ENCODE measurements at regions not wholly inside any gene's neighbourhood (a gene's known extent, or its start where the extent isn't known, plus 50 kb on each side); places are given as distances from the start of the nearest gene placed in this dataset.

GRCh38 chr3:64336488-64336887, 111.2 kb upstream of the PRICKLE2 start:
- Histone ChIP-seq H3K4me3 (ENCODE audit: low read depth, low read length, poor library complexity, severe bottlenecking) (no peak overlapping the region), H3K9me3 (ENCODE audit: low read length) (no peaks in the 10 kb centered on the region), H3K4me2 (ENCODE audit: low read length) (no peak overlapping the region), H3K36me3 (ENCODE audit: insufficient read depth, low read length) (no peaks in the 10 kb centered on the region), H4K20me1 (ENCODE audit: insufficient read depth, low read length) (no peaks in the 10 kb centered on the region), H3K79me2 (ENCODE audit: insufficient read depth, low read depth, low read length) (no peaks in the 10 kb centered on the region), H3K27ac (ENCODE audit: low read depth, low read length, poor library complexity, severe bottlenecking) (no peak overlapping the region), H2AFZ (ENCODE audit: low read length) (no peak overlapping the region), H3K4me1 (ENCODE audit: insufficient read depth, low read length, poor library complexity, severe bottlenecking) (no peaks in the 10 kb centered on the region), H3K9me2 (ENCODE audit: insufficient read depth, low read length) (no peaks in the 10 kb centered on the region)
- ChIA-PET CTCF (ENCODE audit: unreplicated experiment) (no interaction called here), POLR2A (no interaction called here)
- intact Hi-C loops (cut with micrococcal nuclease; ENCODE audit: unreplicated experiment), result no loop called here
- no TSS peak for BruUV-seq (replicated peaks)
- TF ChIP-seq EZH2phosphoT487 (IDR thresholded peaks at IDR 0.05; ENCODE audit: borderline replicate concordance, low read depth, low read length), result no peak
- TF ChIP-seq CTCF (conservative IDR thresholded peaks at IDR 0.05; ENCODE audit: low read length), result no peak
- DNase-seq (ENCODE audit: low spot score), result no peak

- Histone ChIP-seq H3K4me3 (ENCODE audit: low read depth, low read length, poor library complexity, severe bottlenecking) (no peak overlapping the region), H3K36me3 (ENCODE audit: insufficient read depth, low read length) (no peaks in the 10 kb centered on the region), H4K20me1 (ENCODE audit: insufficient read depth, low read length) (no peaks in the 10 kb centered on the region), H3K9me2 (ENCODE audit: insufficient read depth, low read length) (no peaks in the 10 kb centered on the region), H3K9me3 (ENCODE audit: low read length) (no peaks in the 10 kb centered on the region), H3K79me2 (ENCODE audit: insufficient read depth, low read depth, low read length) (no peaks in the 10 kb centered on the region), H3K27ac (ENCODE audit: low read depth, low read length, poor library complexity, severe bottlenecking) (no peak overlapping the region), H3K4me2 (ENCODE audit: low read length) (no peak overlapping the region), H3K4me1 (ENCODE audit: insufficient read depth, low read length, poor library complexity, severe bottlenecking) (no peaks in the 10 kb centered on the region), H2AFZ (ENCODE audit: low read length) (no peak overlapping the region)
- TF ChIP-seq CTCF (conservative IDR thresholded peaks at IDR 0.05; ENCODE audit: low read length) (no peak), EZH2phosphoT487 (IDR thresholded peaks at IDR 0.05; ENCODE audit: borderline replicate concordance, low read depth, low read length) (no peak)
- DNase-seq (ENCODE audit: low spot score), result no peak
- POLR2A ChIA-PET, result no interaction called here
- CTCF ChIA-PET (ENCODE audit: unreplicated experiment), result no interaction called here
- no TSS peak for BruUV-seq (replicated peaks)
- intact Hi-C loops (cut with micrococcal nuclease; ENCODE audit: unreplicated experiment), result no loop called here
Measured at GRCh38 chr3:64332459-64333350, 107.4 kb upstream of the PRICKLE2 start.

GRCh38 chr3:64331605-64332004, 106.3 kb upstream of the PRICKLE2 start:
- no peak overlapping the region for H3K4me3 ChIP-seq (ENCODE audit: low read depth, low read length, poor library complexity, severe bottlenecking)
- CTCF ChIA-PET (ENCODE audit: unreplicated experiment), result no interaction called here
- H2AFZ ChIP-seq (ENCODE audit: low read length), result no peak overlapping the region
- no peaks in the 10 kb centered on the region for H3K9me3 ChIP-seq (ENCODE audit: low read length)
- H3K79me2 ChIP-seq (ENCODE audit: insufficient read depth, low read depth, low read length), result no peaks in the 10 kb centered on the region
- no peak overlapping the region for H3K27ac ChIP-seq (ENCODE audit: low read depth, low read length, poor library complexity, severe bottlenecking)
- H4K20me1 ChIP-seq (ENCODE audit: insufficient read depth, low read length), result no peaks in the 10 kb centered on the region
- POLR2A ChIA-PET, result interaction anchor here (0.7 kb wide), 1 partner anchor 64 kb away, joined by 7 read pairs; no protein-coding TSS in a partner anchor
- DNase-seq (ENCODE audit: low spot score), result no peak
- TF ChIP-seq EZH2phosphoT487 (IDR thresholded peaks at IDR 0.05; ENCODE audit: borderline replicate concordance, low read depth, low read length), result no peak
- no peak for TF ChIP-seq CTCF (conservative IDR thresholded peaks at IDR 0.05; ENCODE audit: low read length)
- H3K9me2 ChIP-seq (ENCODE audit: insufficient read depth, low read length), result no peaks in the 10 kb centered on the region
- no peaks in the 10 kb centered on the region for H3K4me1 ChIP-seq (ENCODE audit: insufficient read depth, low read length, poor library complexity, severe bottlenecking)
- H3K4me2 ChIP-seq (ENCODE audit: low read length), result no peak overlapping the region
- intact Hi-C loops (cut with micrococcal nuclease; ENCODE audit: unreplicated experiment), result no loop called here
- BruUV-seq (replicated peaks), result no TSS peak
- H3K36me3 ChIP-seq (ENCODE audit: insufficient read depth, low read length), result no peaks in the 10 kb centered on the region
